GM12891 (cell line): ENCODE measurements at regions not wholly inside any gene's neighbourhood (a gene's known extent, or its start where the extent isn't known, plus 50 kb on each side); places are given as distances from the start of the nearest gene placed in this dataset.

ENCODE experiments used
- POLR2A ChIP-seq: IDR thresholded peaks from 2 replicates; pipeline ENCODE4 v1.6.1; 2011; ENCODE audit warnings: low read depth, low read length, control low read depth
- POLR2AphosphoS5 ChIP-seq: IDR thresholded peaks from 2 replicates; pipeline ENCODE4 v1.6.1; 2011; ENCODE audit warnings: low read depth, low read length, control low read depth

- TF ChIP-seq POLR2A = no peak
- no peak for TF ChIP-seq POLR2AphosphoS5
These were observed 79.4 kb downstream of the CD24 start for GRCh38 chr6:106894978-106895702.
